ENCODE measurements at regions not wholly inside any gene's neighbourhood (a gene's known extent, or its start where the extent isn't known, plus 50 kb on each side); places are given as distances from the start of the nearest gene placed in this dataset.

GRCh38 chr3:72386327-72387000, 461.8 kb downstream of the SHQ1 start:
- intact Hi-C loops (cut with micrococcal nuclease): no loop called here
- H3K36me3 Mint-ChIP-seq (ENCODE audit: low read depth): peaks cover 22% of the 10 kb centered on the region
- H3K27ac Mint-ChIP-seq: no peak overlapping the region
- no peaks in the 10 kb centered on the region for H3K27me3 Mint-ChIP-seq (ENCODE audit: low read depth)
- H3K9me3 Mint-ChIP-seq: no peaks in the 10 kb centered on the region
- DNase-seq (ENCODE audit: low spot score): no peak
- H3K4me3 Mint-ChIP-seq (ENCODE audit: low read depth): no peak overlapping the region
- peaks cover 69% of the 10 kb centered on the region for H3K4me1 Mint-ChIP-seq (ENCODE audit: low read depth)

- intact Hi-C loops (cut with micrococcal nuclease): no loop called here
Measured at GRCh38 chr3:72385167-72385566, 463.1 kb downstream of the SHQ1 start.

GRCh38 chr3:72384602-72385001, 463.6 kb downstream of the SHQ1 start:
- H3K4me3 Mint-ChIP-seq (ENCODE audit: low read depth): no peak overlapping the region
- H3K4me1 Mint-ChIP-seq (ENCODE audit: low read depth): peaks cover 82% of the 10 kb centered on the region
- peak overlapping the region; percentile 26 for H3K27ac Mint-ChIP-seq
- H3K36me3 Mint-ChIP-seq (ENCODE audit: low read depth): peaks cover 25% of the 10 kb centered on the region
- DNase-seq (ENCODE audit: low spot score): no peak
- no peaks in the 10 kb centered on the region for H3K9me3 Mint-ChIP-seq
- H3K27me3 Mint-ChIP-seq (ENCODE audit: low read depth): no peaks in the 10 kb centered on the region
- intact Hi-C loops (cut with micrococcal nuclease): no loop called here

More at GRCh38 chr3:72385167-72385566, 463.1 kb downstream of the SHQ1 start:
- DNase-seq (ENCODE audit: low spot score): no peak
- Mint-ChIP-seq H3K4me1 (ENCODE audit: low read depth) (peaks cover 79% of the 10 kb centered on the region), H3K36me3 (ENCODE audit: low read depth) (peaks cover 25% of the 10 kb centered on the region), H3K4me3 (ENCODE audit: low read depth) (no peak overlapping the region), H3K27me3 (ENCODE audit: low read depth) (no peaks in the 10 kb centered on the region), H3K9me3 (no peaks in the 10 kb centered on the region), H3K27ac (no peak overlapping the region)

GRCh38 chr3:72383883-72384282, 464.4 kb downstream of the SHQ1 start:
- Mint-ChIP-seq H3K9me3 (no peaks in the 10 kb centered on the region), H3K4me3 (ENCODE audit: low read depth) (no peak overlapping the region), H3K36me3 (ENCODE audit: low read depth) (peaks cover 31% of the 10 kb centered on the region), H3K27ac (peak overlapping the region; percentile 26), H3K27me3 (ENCODE audit: low read depth) (no peaks in the 10 kb centered on the region), H3K4me1 (ENCODE audit: low read depth) (peaks cover 84% of the 10 kb centered on the region)
- DNase-seq (ENCODE audit: low spot score): no peak
- intact Hi-C loops (cut with micrococcal nuclease): loop anchor here (2.0 kb wide), 2 partner anchors 13 to 53 kb away; no protein-coding TSS in a partner anchor

GRCh38 chr3:72383230-72383629, 465.0 kb downstream of the SHQ1 start:
- peaks cover 38% of the 10 kb centered on the region for H3K36me3 Mint-ChIP-seq (ENCODE audit: low read depth)
- H3K9me3 Mint-ChIP-seq: no peaks in the 10 kb centered on the region
- no peaks in the 10 kb centered on the region for H3K27me3 Mint-ChIP-seq (ENCODE audit: low read depth)
- intact Hi-C loops (cut with micrococcal nuclease): loop anchor here (2.0 kb wide), 2 partner anchors 14 to 54 kb away; no protein-coding TSS in a partner anchor
- H3K27ac Mint-ChIP-seq: peak overlapping the region; percentile 14
- H3K4me1 Mint-ChIP-seq (ENCODE audit: low read depth): peaks cover 83% of the 10 kb centered on the region
- DNase-seq (ENCODE audit: low spot score): no peak
- no peak overlapping the region for H3K4me3 Mint-ChIP-seq (ENCODE audit: low read depth)

GRCh38 chr3:72382460-72382859, 465.8 kb downstream of the SHQ1 start:
- Mint-ChIP-seq H3K36me3 (ENCODE audit: low read depth) (peaks cover 40% of the 10 kb centered on the region), H3K4me1 (ENCODE audit: low read depth) (peaks cover 80% of the 10 kb centered on the region), H3K27ac (peak overlapping the region; percentile 52), H3K9me3 (no peaks in the 10 kb centered on the region), H3K4me3 (ENCODE audit: low read depth) (peak overlapping the region; percentile 22), H3K27me3 (ENCODE audit: low read depth) (no peaks in the 10 kb centered on the region)
- intact Hi-C loops (cut with micrococcal nuclease): loop anchor here (2.0 kb wide), 2 partner anchors 14 to 54 kb away; no protein-coding TSS in a partner anchor
- DNase-seq (ENCODE audit: low spot score): no peak

- H3K27ac Mint-ChIP-seq: no peak overlapping the region
Measured at GRCh38 chr3:72381584-72381983, 466.7 kb downstream of the SHQ1 start.

GRCh38 chr3:72380711-72381493, 467.3 kb downstream of the SHQ1 start:
- intact Hi-C loops (cut with micrococcal nuclease): no loop called here
- Mint-ChIP-seq H3K36me3 (ENCODE audit: low read depth) (peaks cover 45% of the 10 kb centered on the region), H3K27me3 (ENCODE audit: low read depth) (no peaks in the 10 kb centered on the region), H3K4me3 (ENCODE audit: low read depth) (no peak overlapping the region), H3K27ac (peak overlapping the region; percentile 11), H3K9me3 (no peaks in the 10 kb centered on the region), H3K4me1 (ENCODE audit: low read depth) (peaks cover 78% of the 10 kb centered on the region)
- DNase-seq (ENCODE audit: low spot score): no peak

More at GRCh38 chr3:72381584-72381983, 466.7 kb downstream of the SHQ1 start:
- Mint-ChIP-seq H3K4me1 (ENCODE audit: low read depth) (peaks cover 80% of the 10 kb centered on the region), H3K4me3 (ENCODE audit: low read depth) (no peak overlapping the region), H3K27me3 (ENCODE audit: low read depth) (no peaks in the 10 kb centered on the region), H3K36me3 (ENCODE audit: low read depth) (peaks cover 47% of the 10 kb centered on the region), H3K9me3 (no peaks in the 10 kb centered on the region)
- no peak for DNase-seq (ENCODE audit: low spot score)
- intact Hi-C loops (cut with micrococcal nuclease): no loop called here

- no peak for DNase-seq (ENCODE audit: low spot score)
- Mint-ChIP-seq H3K9me3 (no peaks in the 10 kb centered on the region), H3K27ac (no peak overlapping the region), H3K4me1 (ENCODE audit: low read depth) (peaks cover 83% of the 10 kb centered on the region), H3K36me3 (ENCODE audit: low read depth) (peaks cover 45% of the 10 kb centered on the region), H3K4me3 (ENCODE audit: low read depth) (no peak overlapping the region), H3K27me3 (ENCODE audit: low read depth) (no peaks in the 10 kb centered on the region)
- intact Hi-C loops (cut with micrococcal nuclease): no loop called here
Measured at GRCh38 chr3:72380193-72380592, 468.1 kb downstream of the SHQ1 start.

GRCh38 chr3:72379500-72380187, 468.6 kb downstream of the SHQ1 start:
- peaks cover 83% of the 10 kb centered on the region for H3K4me1 Mint-ChIP-seq (ENCODE audit: low read depth)

GRCh38 chr3:72378287-72378686, 470.0 kb downstream of the SHQ1 start:
- intact Hi-C loops (cut with micrococcal nuclease): loop anchor here (5.0 to 10.0 kb wide), 3 partner anchors 111 to 503 kb away; no protein-coding TSS in a partner anchor
- Mint-ChIP-seq H3K4me3 (ENCODE audit: low read depth) (no peak overlapping the region), H3K27ac (peak overlapping the region; percentile 34), H3K4me1 (ENCODE audit: low read depth) (peaks cover 77% of the 10 kb centered on the region), H3K9me3 (no peaks in the 10 kb centered on the region), H3K36me3 (ENCODE audit: low read depth) (peaks cover 47% of the 10 kb centered on the region), H3K27me3 (ENCODE audit: low read depth) (no peaks in the 10 kb centered on the region)
- no peak for DNase-seq (ENCODE audit: low spot score)

More at GRCh38 chr3:72379500-72380187, 468.6 kb downstream of the SHQ1 start:
- intact Hi-C loops (cut with micrococcal nuclease): loop anchor here (5.0 to 10.0 kb wide), 3 partner anchors 112 to 505 kb away; no protein-coding TSS in a partner anchor
- Mint-ChIP-seq H3K36me3 (ENCODE audit: low read depth) (peaks cover 41% of the 10 kb centered on the region), H3K4me3 (ENCODE audit: low read depth) (no peak overlapping the region), H3K9me3 (no peaks in the 10 kb centered on the region), H3K27ac (peak overlapping the region; percentile 18), H3K27me3 (ENCODE audit: low read depth) (no peaks in the 10 kb centered on the region)
- DNase-seq (ENCODE audit: low spot score): no peak

GRCh38 chr3:72376956-72377710, 471.1 kb downstream of the SHQ1 start:
- DNase-seq (ENCODE audit: low spot score): no peak
- peaks cover 72% of the 10 kb centered on the region for H3K4me1 Mint-ChIP-seq (ENCODE audit: low read depth)
- no peak overlapping the region for H3K27ac Mint-ChIP-seq
- no peaks in the 10 kb centered on the region for H3K9me3 Mint-ChIP-seq
- peaks cover 47% of the 10 kb centered on the region for H3K36me3 Mint-ChIP-seq (ENCODE audit: low read depth)
- intact Hi-C loops (cut with micrococcal nuclease): loop anchor here (5.0 to 10.0 kb wide), 3 partner anchors 110 to 502 kb away; no protein-coding TSS in a partner anchor
- H3K4me3 Mint-ChIP-seq (ENCODE audit: low read depth): no peak overlapping the region
- H3K27me3 Mint-ChIP-seq (ENCODE audit: low read depth): no peaks in the 10 kb centered on the region

Data from activated T-helper 2 cell treated with anti-CD3 and anti-CD28 coated beads, Interferon-gamma antibody, Interleukin-2, Interleukin-4, amounts not matched to agents 10 μg/mL and 5 μg/mL and 100 μg/mL, durations not matched to agents 14 hours and 24 hours and 36 hours (primary cell).